Natural killer cell (primary cell): ENCODE measurements at regions not wholly inside any gene's neighbourhood (a gene's known extent, or its start where the extent isn't known, plus 50 kb on each side); places are given as distances from the start of the nearest gene placed in this dataset.

Experiments
- ATAC-seq, 3 donors: fragments of 150-1000 bp in 2 of 3; fragments of 200-7000 bp in 1 of 3; cut with Tn5 transposase; 1 replicate in 1 of 3; 2 replicates in 2 of 3; pipeline ENCODE4 v1.10.0; 2021; ENCODE audit warnings: mild to moderate bottlenecking in 2 of 3, moderate library complexity in 2 of 3
- DNase-seq, 2 donors: peaks; one replicate each; pipeline versions ENCODE4 v3.0.0 to v3.0.0-alpha.2; 2013 to 2021; ENCODE audit warnings: mixed read lengths in 1 of 2
- H3K27ac ChIP-seq: one replicate; pipeline ENCODE4 v1.5.1; 2013; ENCODE audit warnings: mild to moderate bottlenecking, low read length
- H3K27me3 ChIP-seq: one replicate; pipeline ENCODE4 v1.6.1; 2013; ENCODE audit warnings: low read length; ENCODE audit not compliant: control insufficient read depth, insufficient read depth
- H3K36me3 ChIP-seq: one replicate; pipeline ENCODE4 v1.6.1; 2013; ENCODE audit warnings: low read length; ENCODE audit not compliant: control insufficient read depth, insufficient read depth
- H3K4me1 ChIP-seq: one replicate; pipeline ENCODE4 v1.6.1; 2013; ENCODE audit warnings: low read length; ENCODE audit not compliant: control insufficient read depth, insufficient read depth
- H3K4me3 ChIP-seq: one replicate; pipeline ENCODE4 v1.5.1; 2013; ENCODE audit warnings: low read length
- H3K9me3 ChIP-seq: one replicate; pipeline ENCODE4 v1.6.1; 2013; ENCODE audit warnings: low read length; ENCODE audit not compliant: control insufficient read depth, insufficient read depth
- H3K27ac Mint-ChIP-seq, 2 donors: one replicate each; pipeline ENCODE4 v1.8.0; 2022; ENCODE audit warnings: mild to moderate bottlenecking in 2 of 2, mixed read lengths in 2 of 2, moderate library complexity in 1 of 2
- H3K27me3 Mint-ChIP-seq, 2 donors: one replicate each; pipeline ENCODE4 v1.8.0; 2022; ENCODE audit warnings: low read depth in 2 of 2, mixed read lengths in 2 of 2
- H3K36me3 Mint-ChIP-seq: one replicate; pipeline ENCODE4 v1.8.0; 2022; ENCODE audit warnings: mixed read lengths
- H3K4me1 Mint-ChIP-seq, 2 donors: one replicate each; pipeline ENCODE4 v1.8.0; 2022; ENCODE audit warnings: mixed read lengths in 2 of 2
- H3K4me3 Mint-ChIP-seq: one replicate; pipeline ENCODE4 v1.8.0; 2022; ENCODE audit warnings: mild to moderate bottlenecking, moderate library complexity, mixed read lengths
- H3K9me3 Mint-ChIP-seq, 2 donors: one replicate each; pipeline ENCODE4 v1.8.0; 2022; ENCODE audit warnings: mixed read lengths in 2 of 2
- WGBS: methylation state at CpG from one replicate; pipeline ENCODE4 v1.1.7; 2013; ENCODE audit warnings: missing lambda C conversion rate; ENCODE audit not compliant: insufficient coverage; 5-methylcytosine and 5-hydroxymethylcytosine counted together
- intact Hi-C: fragments of 100-400 bp; cut with micrococcal nuclease; formaldehyde crosslinking; loops from one replicate; pipeline ENCODE4 v1.14.2; 2022
- TF ChIP-seq, protein P1 (sequence below): fragments of 200-600 bp; IDR thresholded peaks from one replicate; pipeline ENCODE4 v1.8.0; 2022; ENCODE audit warnings: antibody characterized with exemption

DNA sequence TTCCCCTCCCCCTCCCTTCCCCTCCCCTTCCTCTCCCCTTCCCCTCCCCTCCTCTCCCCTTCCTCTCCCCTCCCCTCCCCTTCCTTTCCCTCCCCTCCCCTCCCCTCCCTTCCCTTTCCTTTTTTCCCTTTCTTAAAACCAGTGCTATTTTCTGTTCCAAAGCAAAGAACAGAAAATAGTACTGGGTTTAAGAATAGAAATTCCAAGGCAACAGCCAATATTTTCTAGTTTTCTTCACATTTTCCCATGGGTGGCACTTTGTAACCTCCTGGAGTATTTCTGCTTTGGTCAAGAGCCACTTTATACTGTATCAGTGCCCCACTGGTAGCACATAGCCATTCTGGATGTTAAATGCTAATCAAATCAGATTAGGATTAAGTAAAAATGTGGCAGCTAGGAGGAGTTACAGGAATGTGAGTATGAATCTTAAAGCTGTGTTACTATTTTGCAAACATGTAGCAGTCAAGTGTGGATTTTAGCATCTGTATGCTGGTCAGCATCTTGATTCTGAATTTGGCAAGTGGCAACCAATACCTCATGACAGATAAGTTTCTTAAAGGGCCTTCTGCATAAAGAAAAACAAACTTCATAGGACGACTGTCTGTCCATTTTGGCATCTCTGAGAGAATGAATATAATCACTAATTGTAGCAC is 126.4 kb downstream of the CEP57L1 start:
- TF ChIP-seq, protein P1, sequence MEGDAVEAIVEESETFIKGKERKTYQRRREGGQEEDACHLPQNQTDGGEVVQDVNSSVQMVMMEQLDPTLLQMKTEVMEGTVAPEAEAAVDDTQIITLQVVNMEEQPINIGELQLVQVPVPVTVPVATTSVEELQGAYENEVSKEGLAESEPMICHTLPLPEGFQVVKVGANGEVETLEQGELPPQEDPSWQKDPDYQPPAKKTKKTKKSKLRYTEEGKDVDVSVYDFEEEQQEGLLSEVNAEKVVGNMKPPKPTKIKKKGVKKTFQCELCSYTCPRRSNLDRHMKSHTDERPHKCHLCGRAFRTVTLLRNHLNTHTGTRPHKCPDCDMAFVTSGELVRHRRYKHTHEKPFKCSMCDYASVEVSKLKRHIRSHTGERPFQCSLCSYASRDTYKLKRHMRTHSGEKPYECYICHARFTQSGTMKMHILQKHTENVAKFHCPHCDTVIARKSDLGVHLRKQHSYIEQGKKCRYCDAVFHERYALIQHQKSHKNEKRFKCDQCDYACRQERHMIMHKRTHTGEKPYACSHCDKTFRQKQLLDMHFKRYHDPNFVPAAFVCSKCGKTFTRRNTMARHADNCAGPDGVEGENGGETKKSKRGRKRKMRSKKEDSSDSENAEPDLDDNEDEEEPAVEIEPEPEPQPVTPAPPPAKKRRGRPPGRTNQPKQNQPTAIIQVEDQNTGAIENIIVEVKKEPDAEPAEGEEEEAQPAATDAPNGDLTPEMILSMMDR = no peak
- Histone ChIP-seq H3K27me3 (no peaks in the 10 kb centered on the region), H3K9me3 (no peaks in the 10 kb centered on the region), H3K4me1 (peaks cover 4% of the 10 kb centered on the region), H3K36me3 (no peaks in the 10 kb centered on the region), H3K27ac (no peak overlapping the region), H3K4me3 (no peak overlapping the region)
- Mint-ChIP-seq H3K4me1 (peaks cover 33 to 45% of the 10 kb centered on the region in 2 donors), H3K4me3 (peak overlapping the region; percentile 40), H3K9me3 (no peaks in the 10 kb centered on the region), H3K27ac (peak overlapping the region; percentile 56 to 72), H3K27me3 (peaks cover 0 to 11% of the 10 kb centered on the region in 2 donors), H3K36me3 (no peaks in the 10 kb centered on the region)
- ATAC-seq (peak in 1 of 3 donors; percentile 14), DNase-seq (no peak)
- intact Hi-C loops = loop anchor here (2.0 kb wide), 1 partner anchor 15 kb away; no protein-coding TSS in a partner anchor
- WGBS = 100% methylated on average over 1 of the region's 1 CpG
